H9 (cell line): ENCODE measurements at regions not wholly inside any gene's neighbourhood (a gene's known extent, or its start where the extent isn't known, plus 50 kb on each side); places are given as distances from the start of the nearest gene placed in this dataset.

ENCODE experiments used
- DNase-seq: peaks from one replicate; pipeline ENCODE4 v3.0.0-alpha.2; 2017
- H2AFZ ChIP-seq: one replicate; pipeline ENCODE4 v1.6.1; 2013; ENCODE audit warnings: mild to moderate bottlenecking, low read length, control low read depth, moderate library complexity
- H2AK5ac ChIP-seq: 2 replicates; pipeline ENCODE4 v1.6.1; 2013; ENCODE audit warnings: low read length, control low read depth, mixed read lengths; ENCODE audit not compliant: insufficient read length
- H2BK120ac ChIP-seq: one replicate; pipeline ENCODE4 v1.6.1; 2013; ENCODE audit warnings: low read depth, mild to moderate bottlenecking, low read length, control low read depth, inconsistent platforms; ENCODE audit not compliant: poor library complexity, severe bottlenecking
- H2BK12ac ChIP-seq: 2 replicates; pipeline ENCODE4 v1.6.1; 2013; ENCODE audit warnings: low read length, control low read depth, mixed read lengths, low read depth; ENCODE audit not compliant: insufficient read length
- H2BK15ac ChIP-seq: 2 replicates; pipeline ENCODE4 v1.6.1; 2013; ENCODE audit warnings: low read depth, low read length, control low read depth
- H2BK20ac ChIP-seq: one replicate; pipeline ENCODE4 v1.6.1; 2013; ENCODE audit warnings: low read depth, mild to moderate bottlenecking, low read length, control low read depth, inconsistent platforms; ENCODE audit not compliant: poor library complexity, severe bottlenecking
- H2BK5ac ChIP-seq: 2 replicates; pipeline ENCODE4 v1.6.1; 2013; ENCODE audit warnings: low read length, control low read depth, mixed read lengths; ENCODE audit not compliant: insufficient read length
- H3K14ac ChIP-seq: 2 replicates; pipeline ENCODE4 v1.6.1; 2013; ENCODE audit warnings: low read length, control low read depth; ENCODE audit not compliant: insufficient read depth
- H3K18ac ChIP-seq: 2 replicates; pipeline ENCODE4 v1.6.1; 2013; ENCODE audit warnings: low read depth, mild to moderate bottlenecking, mixed read lengths, low read length, control low read depth; ENCODE audit not compliant: insufficient read length
- H3K23ac ChIP-seq: 2 replicates; pipeline ENCODE4 v1.6.1; 2013; ENCODE audit warnings: low read length, control low read depth, mixed read lengths, low read depth; ENCODE audit not compliant: insufficient read length
- H3K23me2 ChIP-seq: 2 replicates; pipeline ENCODE4 v1.6.1; 2013; ENCODE audit warnings: low read depth, mild to moderate bottlenecking, mixed read lengths, low read length, control low read depth; ENCODE audit not compliant: insufficient read length, poor library complexity, severe bottlenecking
- H3K27ac ChIP-seq: 2 replicates; pipeline ENCODE4 v1.5.1; 2013; ENCODE audit warnings: low read length, control low read depth, mixed read lengths, low read depth; ENCODE audit not compliant: insufficient read length
- H3K27me3 ChIP-seq: 2 replicates; pipeline ENCODE4 v1.6.1; 2013; ENCODE audit warnings: low read length, control low read depth, inconsistent platforms; ENCODE audit not compliant: insufficient read depth
- H3K4ac ChIP-seq: 2 replicates; pipeline ENCODE4 v1.6.1; 2013; ENCODE audit warnings: low read depth, mild to moderate bottlenecking, control low read depth, inconsistent platforms, low read length, moderate library complexity
- H3K4me1 ChIP-seq: 2 replicates; pipeline ENCODE4 v1.6.1; 2013; ENCODE audit warnings: low read length, control low read depth, inconsistent platforms; ENCODE audit not compliant: insufficient read depth
- H3K4me2 ChIP-seq: 2 replicates; pipeline ENCODE4 v1.6.1; 2013; ENCODE audit warnings: low read length, control low read depth, mixed read lengths; ENCODE audit not compliant: insufficient read length, insufficient read depth
- H3K56ac ChIP-seq: 2 replicates; pipeline ENCODE4 v1.6.1; 2013; ENCODE audit warnings: low read depth, mild to moderate bottlenecking, mixed read lengths, low read length, control low read depth; ENCODE audit not compliant: insufficient read length
- H3K79me1 ChIP-seq: 2 replicates; pipeline ENCODE4 v1.6.1; 2013; ENCODE audit warnings: low read depth, mild to moderate bottlenecking, moderate library complexity, low read length, control low read depth, inconsistent platforms; ENCODE audit not compliant: insufficient read depth, poor library complexity, severe bottlenecking
- H3K79me2 ChIP-seq: 2 replicates; pipeline ENCODE4 v1.6.1; 2013; ENCODE audit warnings: low read length, control low read depth, inconsistent platforms; ENCODE audit not compliant: insufficient read depth
- H3K9ac ChIP-seq: 2 replicates; pipeline ENCODE4 v1.6.1; 2013; ENCODE audit warnings: low read length, control low read depth, mixed read lengths; ENCODE audit not compliant: insufficient read length; ENCODE audit errors: extremely low read depth
- H3K9me3 ChIP-seq: one replicate; pipeline ENCODE4 v1.6.1; 2013; ENCODE audit warnings: low read depth, low read length, inconsistent platforms; ENCODE audit not compliant: control insufficient read depth
- H3T11ph ChIP-seq: one replicate; pipeline ENCODE4 v1.6.1; 2013; ENCODE audit warnings: mild to moderate bottlenecking, low read length, control low read depth, inconsistent platforms
- H4K20me1 ChIP-seq: one replicate; pipeline ENCODE4 v1.6.1; 2013; ENCODE audit not compliant: control insufficient read depth, insufficient read length, insufficient read depth
- H4K5ac ChIP-seq: 2 replicates; pipeline ENCODE4 v1.6.1; 2013; ENCODE audit warnings: low read depth, mild to moderate bottlenecking, mixed read lengths, low read length, control low read depth; ENCODE audit not compliant: insufficient read length
- H4K8ac ChIP-seq: replicated peaks from 2 replicates; pipeline ENCODE4 v1.6.1; 2013; ENCODE audit warnings: low read length, control low read depth, mixed read lengths, low read depth; ENCODE audit not compliant: insufficient read length
- H4K91ac ChIP-seq: 2 replicates; pipeline ENCODE4 v1.6.1; 2013; ENCODE audit warnings: low read depth, mild to moderate bottlenecking, moderate library complexity, mixed read lengths, low read length, control low read depth; ENCODE audit not compliant: insufficient read length
- H3K27ac Mint-ChIP-seq, 3 experiments: 2 replicates in 2 of 3; 3 replicates in 1 of 3; pipeline ENCODE4 v1.8.0; 2020 to 2021; ENCODE audit warnings: mixed read lengths in 3 of 3, mild to moderate bottlenecking in 1 of 3, moderate library complexity in 1 of 3
- H3K27me3 Mint-ChIP-seq: 2 replicates; pipeline ENCODE4 v1.8.0; 2021; ENCODE audit warnings: low read depth, mild to moderate bottlenecking, moderate library complexity, mixed read lengths
- H3K36me3 Mint-ChIP-seq, 3 experiments: 2 replicates in 2 of 3; 3 replicates in 1 of 3; pipeline ENCODE4 v1.8.0; 2020 to 2021; ENCODE audit warnings: low read depth in 3 of 3, mixed read lengths in 3 of 3; ENCODE audit not compliant: insufficient read depth in 1 of 3
- H3K4me1 Mint-ChIP-seq, 2 experiments: 2 replicates each; pipeline ENCODE4 v1.8.0; 2020; ENCODE audit warnings: mixed read lengths in 2 of 2
- H3K4me3 Mint-ChIP-seq, 2 experiments: 2 replicates in 1 of 2; 3 replicates in 1 of 2; pipeline ENCODE4 v1.8.0; 2020 to 2021; ENCODE audit warnings: mild to moderate bottlenecking in 2 of 2, mixed read lengths in 2 of 2, moderate library complexity in 1 of 2
- H3K9me3 Mint-ChIP-seq, 2 experiments: 2 replicates in 1 of 2; 3 replicates in 1 of 2; pipeline ENCODE4 v1.8.0; 2020; ENCODE audit warnings: mild to moderate bottlenecking in 2 of 2, mixed read lengths in 2 of 2, moderate library complexity in 1 of 2
- WGBS: extraction: QIAGEN DNeasy Blood & Tissue Kit; methylation state at CpG from one replicate; pipeline ENCODE4 v1.1.7; 2013; ENCODE audit warnings: missing lambda C conversion rate, low lambda C conversion rate, mixed read lengths; ENCODE audit not compliant: insufficient read length; ENCODE audit errors: extremely low coverage; 5-methylcytosine and 5-hydroxymethylcytosine counted together
- TF ChIP-seq, protein P1 (sequence below): fragments of 200-600 bp; sonication (generic); conservative IDR thresholded peaks from 3 replicates; pipeline ENCODE4 v1.8.0; 2021; ENCODE audit warnings: antibody characterized with exemption, mild to moderate bottlenecking

DNA sequence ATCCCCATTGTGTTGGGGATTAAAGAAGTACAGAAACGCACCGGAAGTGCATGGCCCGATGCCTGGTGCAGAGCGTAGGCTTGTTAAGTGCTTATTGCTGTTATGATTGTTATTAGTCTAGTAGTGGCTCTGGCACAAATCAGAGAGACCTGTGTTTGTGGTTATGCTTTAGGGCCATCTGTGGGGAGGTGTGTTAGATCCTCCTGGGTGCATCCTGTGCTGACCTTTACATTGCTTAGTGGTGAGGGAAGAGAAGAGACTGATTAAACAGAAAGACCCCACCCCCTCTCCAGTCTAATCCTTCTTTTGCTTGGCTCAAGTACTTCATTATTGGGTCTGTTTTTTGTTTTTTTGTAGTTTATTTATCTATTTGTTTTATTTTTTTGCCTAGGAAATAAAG lies 112.7 kb upstream of the SPRY4 start:
- H3K4me1 Mint-ChIP-seq, result peaks cover 32 to 35% of the 10 kb centered on the region in 2 experiments
- Histone ChIP-seq H2AFZ (no peak overlapping the region), H4K5ac (no peak overlapping the region)

More for the DNA sequence above, 112.7 kb upstream of the SPRY4 start:
- H3K4me3 Mint-ChIP-seq, result no peak overlapping the region
- Histone ChIP-seq H2BK120ac (no peak overlapping the region), H3K27ac (no peak overlapping the region), H3K14ac (no peak overlapping the region), H3K9ac (no peak overlapping the region), H3T11ph (no peak overlapping the region), H3K9me3 (no peaks in the 10 kb centered on the region), H3K4me1 (peaks cover 6% of the 10 kb centered on the region; the same call in 1 of the 2 replicates), H3K23ac (no peak overlapping the region), H3K4me2 (no peak overlapping the region), H3K56ac (no peak overlapping the region), H3K27me3 (no peaks in the 10 kb centered on the region), H2AK5ac (no peak overlapping the region), H4K91ac (no peak overlapping the region), H2BK20ac (no peak overlapping the region), H3K79me2 (0 out of 2 replicates have a peak, but pooled peaks cover 1% of the 10 kb centered on the region), H3K79me1 (no peaks in the 10 kb centered on the region), H4K20me1 (no peaks in the 10 kb centered on the region), H2BK15ac (no peak overlapping the region), H2BK5ac (no peak overlapping the region), H3K23me2 (no peaks in the 10 kb centered on the region), H4K8ac (no peak overlapping the region), H2BK12ac (no peak overlapping the region), H3K18ac (no peak overlapping the region), H3K4ac (no peak overlapping the region)
- WGBS, result no CpG with 5 or more reads among the region's 4 CpGs
- no peak overlapping the region for H3K27ac Mint-ChIP-seq
- no peak for DNase-seq
- TF ChIP-seq, protein P1, sequence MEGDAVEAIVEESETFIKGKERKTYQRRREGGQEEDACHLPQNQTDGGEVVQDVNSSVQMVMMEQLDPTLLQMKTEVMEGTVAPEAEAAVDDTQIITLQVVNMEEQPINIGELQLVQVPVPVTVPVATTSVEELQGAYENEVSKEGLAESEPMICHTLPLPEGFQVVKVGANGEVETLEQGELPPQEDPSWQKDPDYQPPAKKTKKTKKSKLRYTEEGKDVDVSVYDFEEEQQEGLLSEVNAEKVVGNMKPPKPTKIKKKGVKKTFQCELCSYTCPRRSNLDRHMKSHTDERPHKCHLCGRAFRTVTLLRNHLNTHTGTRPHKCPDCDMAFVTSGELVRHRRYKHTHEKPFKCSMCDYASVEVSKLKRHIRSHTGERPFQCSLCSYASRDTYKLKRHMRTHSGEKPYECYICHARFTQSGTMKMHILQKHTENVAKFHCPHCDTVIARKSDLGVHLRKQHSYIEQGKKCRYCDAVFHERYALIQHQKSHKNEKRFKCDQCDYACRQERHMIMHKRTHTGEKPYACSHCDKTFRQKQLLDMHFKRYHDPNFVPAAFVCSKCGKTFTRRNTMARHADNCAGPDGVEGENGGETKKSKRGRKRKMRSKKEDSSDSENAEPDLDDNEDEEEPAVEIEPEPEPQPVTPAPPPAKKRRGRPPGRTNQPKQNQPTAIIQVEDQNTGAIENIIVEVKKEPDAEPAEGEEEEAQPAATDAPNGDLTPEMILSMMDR, result no peak
- no peaks in the 10 kb centered on the region; a peak in 1 of 7 replicates for H3K36me3 Mint-ChIP-seq
- H3K27me3 Mint-ChIP-seq, result no peaks in the 10 kb centered on the region
- no peaks in the 10 kb centered on the region for H3K9me3 Mint-ChIP-seq
